ENCODE measurements at regions not wholly inside any gene's neighbourhood (a gene's known extent, or its start where the extent isn't known, plus 50 kb on each side); places are given as distances from the start of the nearest gene placed in this dataset.

GRCh38 chr21:19368944-19369343 lies 965.4 kb upstream of the TMPRSS15 start:
- in situ Hi-C loops (cut with MboI; ENCODE audit: low pct_ligation_motif_present in 1 of 4, low pct_unique_long_range_greater_than_20kb in 1 of 4, low sequenced_read_pairs in 3 of 4) = no loop called here
- TF ChIP-seq EP300 (IDR thresholded peaks at IDR 0.05; ENCODE audit: low read depth) (no peak), POLR2A (IDR thresholded peaks at IDR 0.05) (no peak)
- TF ChIP-seq, protein P1, sequence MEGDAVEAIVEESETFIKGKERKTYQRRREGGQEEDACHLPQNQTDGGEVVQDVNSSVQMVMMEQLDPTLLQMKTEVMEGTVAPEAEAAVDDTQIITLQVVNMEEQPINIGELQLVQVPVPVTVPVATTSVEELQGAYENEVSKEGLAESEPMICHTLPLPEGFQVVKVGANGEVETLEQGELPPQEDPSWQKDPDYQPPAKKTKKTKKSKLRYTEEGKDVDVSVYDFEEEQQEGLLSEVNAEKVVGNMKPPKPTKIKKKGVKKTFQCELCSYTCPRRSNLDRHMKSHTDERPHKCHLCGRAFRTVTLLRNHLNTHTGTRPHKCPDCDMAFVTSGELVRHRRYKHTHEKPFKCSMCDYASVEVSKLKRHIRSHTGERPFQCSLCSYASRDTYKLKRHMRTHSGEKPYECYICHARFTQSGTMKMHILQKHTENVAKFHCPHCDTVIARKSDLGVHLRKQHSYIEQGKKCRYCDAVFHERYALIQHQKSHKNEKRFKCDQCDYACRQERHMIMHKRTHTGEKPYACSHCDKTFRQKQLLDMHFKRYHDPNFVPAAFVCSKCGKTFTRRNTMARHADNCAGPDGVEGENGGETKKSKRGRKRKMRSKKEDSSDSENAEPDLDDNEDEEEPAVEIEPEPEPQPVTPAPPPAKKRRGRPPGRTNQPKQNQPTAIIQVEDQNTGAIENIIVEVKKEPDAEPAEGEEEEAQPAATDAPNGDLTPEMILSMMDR (IDR thresholded peaks at IDR 0.05) = no peak

GRCh38 chr21:19392390-19392789 lies 988.8 kb upstream of the TMPRSS15 start:
- Histone ChIP-seq H3K27me3 (no peaks in the 10 kb centered on the region), H3K4me3 (no peak overlapping the region), H3K27ac (no peak overlapping the region), H3K4me1 (no peaks in the 10 kb centered on the region), H3K36me3 (no peaks in the 10 kb centered on the region), H3K9me3 (no peaks in the 10 kb centered on the region)
- DNase-seq = no peak
- WGBS, 2 donors (ENCODE audit: low coverage in 1 of 2) = 58 to 61% methylated on average over 4 of the region's 4 CpGs
- TF ChIP-seq POLR2A (IDR thresholded peaks at IDR 0.05) (no peak), POLR2AphosphoS5 (IDR thresholded peaks at IDR 0.05) (no peak), EP300 (IDR thresholded peaks at IDR 0.05; ENCODE audit: low read depth) (no peak)
- TF ChIP-seq, protein P1 (IDR thresholded peaks at IDR 0.05) = no peak
- in situ Hi-C loops (cut with MboI; ENCODE audit: low pct_ligation_motif_present in 1 of 4, low pct_unique_long_range_greater_than_20kb in 1 of 4, low sequenced_read_pairs in 3 of 4) = no loop called here
- intact Hi-C loops (cut with DNase I; ENCODE audit: low total_unique reads) = no loop called here

More at GRCh38 chr21:19368944-19369343, 965.4 kb upstream of the TMPRSS15 start:
- Histone ChIP-seq H3K27me3 (no peaks in the 10 kb centered on the region), H3K9me3 (no peaks in the 10 kb centered on the region), H3K4me3 (no peak overlapping the region), H3K4me1 (no peaks in the 10 kb centered on the region), H3K27ac (no peak overlapping the region), H3K36me3 (no peaks in the 10 kb centered on the region)
- 33 to 44% methylated on average over 1 of the region's 1 CpG for WGBS, 2 donors (ENCODE audit: low coverage in 1 of 2)
- intact Hi-C loops (cut with DNase I; ENCODE audit: low total_unique reads) = no loop called here
- DNase-seq = no peak

GRCh38 chr21:19400223-19400770 lies 996.7 kb upstream of the TMPRSS15 start:
- no peaks in the 10 kb centered on the region for H3K27me3 ChIP-seq
- no peaks in the 10 kb centered on the region for H3K4me1 ChIP-seq
- TF ChIP-seq EP300 (IDR thresholded peaks at IDR 0.05; ENCODE audit: low read depth) (no peak), POLR2AphosphoS5 (IDR thresholded peaks at IDR 0.05) (no peak), POLR2A (IDR thresholded peaks at IDR 0.05) (no peak)
- TF ChIP-seq, protein P1 (IDR thresholded peaks at IDR 0.05) = no peak
- no peaks in the 10 kb centered on the region for H3K36me3 ChIP-seq
- H3K4me3 ChIP-seq = no peak overlapping the region
- no peak for DNase-seq
- intact Hi-C loops (cut with DNase I; ENCODE audit: low total_unique reads) = no loop called here
- in situ Hi-C loops (cut with MboI; ENCODE audit: low pct_ligation_motif_present in 1 of 4, low pct_unique_long_range_greater_than_20kb in 1 of 4, low sequenced_read_pairs in 3 of 4) = no loop called here
- no peaks in the 10 kb centered on the region for H3K9me3 ChIP-seq
- WGBS, 2 donors (ENCODE audit: low coverage in 1 of 2) = 53 to 70% methylated on average over 4 to 5 of the region's 5 CpGs
- H3K27ac ChIP-seq = no peak overlapping the region

DNA sequence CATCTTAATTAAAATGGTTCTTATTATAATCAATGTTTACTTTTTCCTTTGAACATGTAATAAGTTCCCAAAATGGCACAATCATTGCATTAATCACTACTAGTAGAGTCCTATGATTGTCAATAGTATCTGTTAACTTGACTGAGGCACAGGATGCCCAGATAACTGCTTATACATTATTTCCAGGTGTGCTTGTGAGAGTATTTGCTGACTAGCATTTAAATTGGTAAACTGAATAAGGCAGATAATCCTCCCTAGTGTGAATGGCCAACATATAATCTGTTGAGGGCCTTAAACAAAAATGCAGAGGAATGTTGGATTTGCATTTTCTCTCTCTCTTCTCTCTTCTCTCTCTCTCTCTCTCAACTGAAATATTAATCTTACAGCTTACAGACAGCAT lies 999.3 kb upstream of the TMPRSS15 start:
- TF ChIP-seq, protein P1 (IDR thresholded peaks at IDR 0.05) = no peak
- TF ChIP-seq POLR2A (IDR thresholded peaks at IDR 0.05) (no peak), POLR2AphosphoS5 (IDR thresholded peaks at IDR 0.05) (no peak), EP300 (IDR thresholded peaks at IDR 0.05; ENCODE audit: low read depth) (no peak)
- no peaks in the 10 kb centered on the region for H3K27me3 ChIP-seq
- no peaks in the 10 kb centered on the region for H3K9me3 ChIP-seq
- H3K4me3 ChIP-seq = no peak overlapping the region
- H3K36me3 ChIP-seq = no peaks in the 10 kb centered on the region
- in situ Hi-C loops (cut with MboI; ENCODE audit: low pct_ligation_motif_present in 1 of 4, low pct_unique_long_range_greater_than_20kb in 1 of 4, low sequenced_read_pairs in 3 of 4) = no loop called here
- no peak for DNase-seq
- no peak overlapping the region for H3K27ac ChIP-seq
- no peaks in the 10 kb centered on the region for H3K4me1 ChIP-seq
- intact Hi-C loops (cut with DNase I; ENCODE audit: low total_unique reads) = no loop called here
